GM10248 (cell line): ENCODE measurements at regions not wholly inside any gene's neighbourhood (a gene's known extent, or its start where the extent isn't known, plus 50 kb on each side); places are given as distances from the start of the nearest gene placed in this dataset.
"Not testable (repeated sequence)": the region's sequence is repeated elsewhere in the genome, so short reads cannot be mapped to it uniquely, and the experiment has no call there.

ENCODE experiments used
- CTCF ChIA-PET: fragments of 300-600 bp; sonication (Branson Sonifier 250); formaldehyde crosslinking; extraction: SDS; loops from one replicate; lab custom pipeline; 2021; ENCODE audit warnings: antibody characterized with exemption; lab: Yijun Ruan, JAX
- POLR2A ChIA-PET: fragments of 350-650 bp; sonication (Branson Sonifier 250); formaldehyde crosslinking; extraction: SDS; loops from one replicate; lab custom pipeline; 2020; ENCODE audit warnings: antibody characterized with exemption; lab: Yijun Ruan, JAX
- DNase-seq: peaks from one replicate; pipeline ENCODE4 v3.0.0; 2012; ENCODE audit errors: extremely low spot score
- CTCF ChIP-seq: IDR thresholded peaks from 2 replicates; pipeline ENCODE4 v1.5.1; 2012; ENCODE audit warnings: mild to moderate bottlenecking, low read depth; ENCODE audit errors: extremely low read depth, missing control alignments, control extremely low read depth

DNA sequence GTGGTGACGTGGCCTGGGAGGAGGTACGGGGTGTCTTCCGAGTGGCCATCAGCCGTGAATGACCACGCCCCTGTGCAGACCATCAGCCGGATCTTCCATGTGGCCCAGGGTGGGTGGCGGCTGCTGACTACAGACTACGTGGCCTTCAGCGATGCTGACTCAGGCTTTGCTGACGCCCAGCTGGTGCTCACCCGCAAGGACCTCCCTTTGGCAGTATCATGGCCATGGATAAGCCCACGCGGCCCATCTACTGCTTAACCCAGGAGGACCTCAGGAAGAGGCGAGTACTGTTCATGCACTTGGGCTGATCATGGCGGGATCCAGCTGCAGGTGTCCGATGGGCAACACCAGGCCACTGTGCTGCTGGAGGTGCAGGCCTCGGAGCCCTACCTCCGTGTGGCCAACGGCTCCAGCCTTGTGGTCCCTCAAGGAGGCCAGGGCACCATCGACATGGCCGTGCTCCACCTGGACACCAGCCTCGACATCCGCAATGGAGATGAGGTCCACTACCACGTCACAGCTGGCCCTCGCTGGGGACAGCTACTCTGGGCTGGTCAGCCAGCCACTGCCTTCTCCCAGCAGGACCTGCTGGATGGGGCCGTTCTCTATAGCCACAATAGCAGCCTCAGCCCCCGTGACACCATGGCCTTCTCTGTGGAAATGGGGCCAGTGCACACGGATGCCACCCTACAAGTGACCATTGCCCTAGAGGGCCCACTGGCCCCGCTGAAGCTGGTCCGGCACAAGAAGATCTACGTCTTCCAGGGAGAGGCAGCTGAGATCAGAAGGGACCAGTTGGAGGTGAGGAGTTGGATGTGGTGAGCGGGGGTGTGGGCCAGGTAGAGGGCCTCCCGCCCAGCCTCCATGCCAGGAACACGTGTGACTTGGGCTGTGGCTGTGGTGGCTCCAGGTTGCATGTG is 178.4 kb downstream of the TBC1D2B start:
- no peak for TF ChIP-seq CTCF
- POLR2A ChIA-PET: no interaction called here
- CTCF ChIA-PET: interaction anchor here (1.1 to 5.2 kb wide), 2 partner anchors 10 to 202 kb away, joined by 3 to 44 read pairs; no protein-coding TSS in a partner anchor
- DNase-seq: no peak

DNA sequence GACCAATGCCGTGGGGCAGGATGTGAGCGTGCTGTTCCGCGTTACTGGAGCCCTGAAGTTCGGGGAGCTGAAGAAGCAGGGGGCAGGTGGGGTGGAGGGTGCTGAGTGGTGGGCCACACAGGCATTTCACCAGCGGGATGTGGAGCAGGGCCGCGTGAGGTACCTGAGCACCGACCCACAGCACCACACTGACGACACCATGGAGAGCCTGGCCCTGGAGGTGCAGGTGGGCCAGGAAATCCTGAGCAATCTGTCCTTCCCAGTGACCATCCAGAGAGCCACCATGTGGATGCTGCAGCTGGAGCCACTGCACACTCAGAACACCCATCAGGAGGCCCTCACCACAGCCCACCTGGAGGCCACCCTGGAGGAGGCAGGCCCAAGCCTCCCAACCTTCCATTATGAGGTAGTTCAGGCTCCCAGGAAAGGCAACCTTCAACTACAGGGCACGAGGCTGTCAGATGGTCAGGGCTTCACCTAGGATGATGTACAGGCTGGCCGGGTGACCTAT is 179.6 kb downstream of the TBC1D2B start:
- TF ChIP-seq CTCF: no peak
- ChIA-PET CTCF (interaction anchor here (5.2 kb wide), 1 partner anchor 11 kb away, joined by 44 read pairs; no protein-coding TSS in a partner anchor), POLR2A (no interaction called here)
- no peak for DNase-seq

DNA sequence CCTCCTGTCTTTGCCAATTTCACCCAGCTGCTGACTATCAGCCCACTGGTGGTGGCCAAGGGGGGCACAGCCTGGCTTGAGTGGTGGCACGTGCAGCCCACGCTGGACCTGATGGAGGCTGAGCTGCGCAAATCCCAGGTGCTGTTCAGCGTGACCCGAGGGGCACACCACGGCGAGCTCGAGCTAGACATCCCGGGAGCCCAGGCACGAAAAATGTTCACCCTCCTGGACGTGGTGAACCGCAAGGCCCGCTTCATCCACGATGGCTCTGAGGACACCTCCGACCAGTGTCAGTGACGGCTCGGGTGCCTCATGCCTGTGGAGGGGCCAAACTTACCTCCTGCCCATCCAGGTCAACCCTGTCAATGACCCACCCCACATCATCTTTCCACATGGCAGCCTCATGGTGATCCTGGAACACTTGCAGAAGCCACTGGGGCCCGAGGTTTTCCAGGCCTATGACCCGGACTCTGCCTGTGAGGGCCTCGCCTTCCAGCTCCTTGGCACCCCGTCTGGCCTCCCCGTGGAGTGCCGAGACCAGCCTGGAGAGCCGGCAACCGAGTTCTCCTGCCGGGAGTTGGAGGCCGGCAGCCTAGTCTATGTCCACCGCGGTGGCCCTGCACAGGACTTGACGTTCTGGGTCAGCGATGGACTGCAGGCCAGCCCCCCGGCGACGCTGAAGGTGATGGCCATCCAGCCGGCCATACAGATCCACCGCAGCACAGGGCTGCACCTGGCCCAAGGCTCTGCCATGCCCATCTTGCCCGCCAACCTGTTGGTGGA is 180.2 kb downstream of the TBC1D2B start:
- CTCF ChIA-PET, POLR2A ChIA-PET, DNase-seq: not testable (repeated sequence)

- POLR2A ChIA-PET, CTCF ChIA-PET, DNase-seq: not testable (repeated sequence)
These were observed 181.1 kb downstream of the TBC1D2B start for GRCh38 chr15:77896147-77897112.

GRCh38 chr15:77895742-77896141 is 181.8 kb downstream of the TBC1D2B start:
- ChIA-PET CTCF (no interaction called here), POLR2A (no interaction called here)
- no peak for DNase-seq
- no peak for TF ChIP-seq CTCF

- CTCF ChIA-PET, DNase-seq, POLR2A ChIA-PET: not testable (repeated sequence)
These were observed 182.4 kb downstream of the TBC1D2B start for GRCh38 chr15:77895145-77895544.

DNA sequence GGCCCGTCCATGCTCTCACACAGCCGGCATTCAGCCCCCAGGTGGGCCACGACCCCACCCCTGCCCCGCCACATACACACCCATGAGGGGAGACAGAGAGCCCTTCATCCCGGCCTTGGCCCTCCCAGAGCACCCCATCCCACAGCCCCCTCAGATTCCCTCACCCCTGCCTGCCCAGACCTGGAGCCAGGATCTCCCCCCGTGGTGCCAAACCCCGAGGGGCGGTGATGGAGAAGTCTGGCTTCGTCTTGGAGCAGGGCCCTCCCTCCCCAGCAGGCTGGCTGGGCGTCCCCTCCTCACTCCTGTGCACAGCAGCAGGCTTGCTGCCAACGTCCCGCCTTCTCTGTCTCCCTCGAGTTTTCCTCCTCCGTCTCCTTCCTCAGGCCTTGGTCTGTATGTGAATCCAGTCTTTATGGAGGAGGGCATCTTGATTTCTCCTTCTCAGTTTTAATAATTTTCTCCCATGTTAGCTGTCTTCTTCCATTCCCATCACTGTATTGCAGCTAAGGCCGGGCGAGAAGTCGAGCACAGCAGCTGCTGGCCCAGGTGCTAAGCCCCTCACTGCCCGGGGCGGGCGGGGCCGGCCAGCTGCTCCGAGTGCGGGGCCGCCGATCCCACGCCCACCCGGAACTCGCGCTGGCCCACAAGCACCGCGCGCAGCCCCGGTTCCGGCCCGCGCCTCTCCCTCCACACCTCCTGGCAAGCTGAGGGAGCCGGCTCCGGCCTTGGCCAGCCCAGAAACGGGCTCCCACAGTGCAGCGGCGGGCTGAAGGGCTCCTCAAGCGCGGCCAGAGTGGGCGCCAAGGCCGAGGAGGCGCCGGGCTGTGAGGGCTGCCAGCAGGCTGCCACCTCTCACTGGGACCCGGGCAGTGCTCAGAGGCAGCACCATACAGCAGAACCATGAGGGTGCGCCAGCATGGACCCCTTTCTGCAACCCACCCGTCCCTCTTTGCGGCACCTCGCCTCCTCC is 183.6 kb downstream of the TBC1D2B start:
- POLR2A ChIA-PET, DNase-seq: not testable (repeated sequence)
- CTCF ChIA-PET: interaction anchor here (1.2 kb wide), 1 partner anchor 16 kb away, joined by 5 read pairs; no protein-coding TSS in a partner anchor

DNA sequence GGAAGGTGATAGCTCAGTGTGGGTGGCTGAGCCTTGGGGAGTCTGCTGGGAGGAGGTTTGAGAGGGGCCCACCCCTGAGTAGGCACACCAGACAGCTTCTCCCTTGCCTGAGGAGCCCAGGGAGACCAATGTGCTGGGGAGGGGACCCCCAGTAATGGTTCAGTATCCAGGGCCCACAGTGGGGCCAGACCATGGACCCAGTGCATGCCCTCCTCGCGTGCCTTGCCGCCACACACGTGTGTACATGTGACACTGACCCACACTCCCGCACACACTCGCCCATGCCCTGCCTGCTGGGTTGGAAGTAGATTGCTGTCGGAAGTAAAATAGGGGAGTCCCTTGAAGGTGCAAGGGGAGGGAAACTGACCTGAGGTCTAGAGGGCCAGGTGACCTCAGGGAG is 184.3 kb downstream of the TBC1D2B start:
- DNase-seq, POLR2A ChIA-PET: not testable (repeated sequence)
- CTCF ChIA-PET: interaction anchor here (1.2 to 1.6 kb wide), 3 partner anchors 9 to 17 kb away, joined by 3 to 6 read pairs (median 5); no protein-coding TSS in a partner anchor
